Astrocyte (in vitro differentiated cells and primary cell): ENCODE measurements at regions not wholly inside any gene's neighbourhood (a gene's known extent, or its start where the extent isn't known, plus 50 kb on each side); places are given as distances from the start of the nearest gene placed in this dataset.

Experiments
- EZH2 ChIP-seq: IDR thresholded peaks from 2 replicates; pipeline ENCODE4 v1.6.1; 2012; ENCODE audit warnings: mild to moderate bottlenecking, low read length, inconsistent platforms; ENCODE audit not compliant: insufficient read depth
- TF ChIP-seq, protein P1 (sequence below): IDR thresholded peaks from 2 replicates; pipeline ENCODE4 v1.5.1; 2011; ENCODE audit warnings: low read depth, mild to moderate bottlenecking, inconsistent platforms, low read length, moderate library complexity; ENCODE audit not compliant: insufficient read depth

GRCh38 chr4:83831588-83831987 lies 295.7 kb downstream of the GPAT3 start:
- TF ChIP-seq, protein P1, sequence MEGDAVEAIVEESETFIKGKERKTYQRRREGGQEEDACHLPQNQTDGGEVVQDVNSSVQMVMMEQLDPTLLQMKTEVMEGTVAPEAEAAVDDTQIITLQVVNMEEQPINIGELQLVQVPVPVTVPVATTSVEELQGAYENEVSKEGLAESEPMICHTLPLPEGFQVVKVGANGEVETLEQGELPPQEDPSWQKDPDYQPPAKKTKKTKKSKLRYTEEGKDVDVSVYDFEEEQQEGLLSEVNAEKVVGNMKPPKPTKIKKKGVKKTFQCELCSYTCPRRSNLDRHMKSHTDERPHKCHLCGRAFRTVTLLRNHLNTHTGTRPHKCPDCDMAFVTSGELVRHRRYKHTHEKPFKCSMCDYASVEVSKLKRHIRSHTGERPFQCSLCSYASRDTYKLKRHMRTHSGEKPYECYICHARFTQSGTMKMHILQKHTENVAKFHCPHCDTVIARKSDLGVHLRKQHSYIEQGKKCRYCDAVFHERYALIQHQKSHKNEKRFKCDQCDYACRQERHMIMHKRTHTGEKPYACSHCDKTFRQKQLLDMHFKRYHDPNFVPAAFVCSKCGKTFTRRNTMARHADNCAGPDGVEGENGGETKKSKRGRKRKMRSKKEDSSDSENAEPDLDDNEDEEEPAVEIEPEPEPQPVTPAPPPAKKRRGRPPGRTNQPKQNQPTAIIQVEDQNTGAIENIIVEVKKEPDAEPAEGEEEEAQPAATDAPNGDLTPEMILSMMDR, result no peak
- TF ChIP-seq EZH2, result no peak
